ENCODE measurements at regions not wholly inside any gene's neighbourhood (a gene's known extent, or its start where the extent isn't known, plus 50 kb on each side); places are given as distances from the start of the nearest gene placed in this dataset.

DNA sequence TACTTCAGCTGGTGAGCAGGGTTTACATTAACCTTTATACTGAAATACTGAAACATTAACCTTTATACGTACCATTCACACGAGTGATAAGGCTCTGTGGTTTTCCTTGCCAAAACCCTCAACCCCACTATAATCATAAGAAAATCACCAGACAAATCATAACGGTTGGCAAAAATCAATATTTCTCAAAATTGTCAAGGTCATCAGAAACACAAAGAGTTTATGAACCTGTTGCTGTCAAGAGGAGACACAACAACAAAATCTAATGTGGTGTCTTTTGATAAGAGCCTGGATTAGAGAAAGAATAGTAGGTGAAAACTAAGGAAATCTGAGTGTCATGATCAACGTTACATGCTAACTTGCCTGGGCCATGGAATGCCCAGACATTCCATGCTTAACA, 396.9 kb upstream of the TMEFF2 start:
- no peak overlapping the region for H3K4me3 ChIP-seq (ENCODE audit: low read depth, low read length)
- no peak for DNase-seq (ENCODE audit: low read depth)
- TF ChIP-seq, protein P1, sequence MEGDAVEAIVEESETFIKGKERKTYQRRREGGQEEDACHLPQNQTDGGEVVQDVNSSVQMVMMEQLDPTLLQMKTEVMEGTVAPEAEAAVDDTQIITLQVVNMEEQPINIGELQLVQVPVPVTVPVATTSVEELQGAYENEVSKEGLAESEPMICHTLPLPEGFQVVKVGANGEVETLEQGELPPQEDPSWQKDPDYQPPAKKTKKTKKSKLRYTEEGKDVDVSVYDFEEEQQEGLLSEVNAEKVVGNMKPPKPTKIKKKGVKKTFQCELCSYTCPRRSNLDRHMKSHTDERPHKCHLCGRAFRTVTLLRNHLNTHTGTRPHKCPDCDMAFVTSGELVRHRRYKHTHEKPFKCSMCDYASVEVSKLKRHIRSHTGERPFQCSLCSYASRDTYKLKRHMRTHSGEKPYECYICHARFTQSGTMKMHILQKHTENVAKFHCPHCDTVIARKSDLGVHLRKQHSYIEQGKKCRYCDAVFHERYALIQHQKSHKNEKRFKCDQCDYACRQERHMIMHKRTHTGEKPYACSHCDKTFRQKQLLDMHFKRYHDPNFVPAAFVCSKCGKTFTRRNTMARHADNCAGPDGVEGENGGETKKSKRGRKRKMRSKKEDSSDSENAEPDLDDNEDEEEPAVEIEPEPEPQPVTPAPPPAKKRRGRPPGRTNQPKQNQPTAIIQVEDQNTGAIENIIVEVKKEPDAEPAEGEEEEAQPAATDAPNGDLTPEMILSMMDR (IDR thresholded peaks at IDR 0.05; ENCODE audit: insufficient read depth, low read length): no peak

DNA sequence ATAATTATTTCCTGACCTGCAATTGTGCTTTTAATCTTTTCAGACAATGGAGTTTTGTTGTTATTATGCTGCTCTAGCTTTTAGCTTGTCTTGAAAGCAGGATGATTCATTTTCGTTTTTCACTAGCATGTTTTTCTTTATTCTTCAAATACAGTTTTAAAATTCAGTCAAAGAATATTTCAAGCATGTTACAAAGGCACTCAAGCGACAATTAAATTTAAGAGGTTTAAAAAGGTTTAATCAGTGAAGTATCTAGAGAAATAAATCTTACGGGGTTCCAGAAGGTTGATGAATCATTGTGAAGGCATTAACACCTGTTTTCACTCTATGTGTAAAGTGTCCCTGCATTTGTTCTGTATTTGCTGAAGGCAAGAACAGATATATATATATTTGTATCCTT, 390.7 kb upstream of the TMEFF2 start:
- no peak overlapping the region for H3K4me3 ChIP-seq (ENCODE audit: low read depth, low read length)
- TF ChIP-seq, protein P1 (IDR thresholded peaks at IDR 0.05; ENCODE audit: insufficient read depth, low read length): no peak
- DNase-seq (ENCODE audit: low read depth): no peak

DNA sequence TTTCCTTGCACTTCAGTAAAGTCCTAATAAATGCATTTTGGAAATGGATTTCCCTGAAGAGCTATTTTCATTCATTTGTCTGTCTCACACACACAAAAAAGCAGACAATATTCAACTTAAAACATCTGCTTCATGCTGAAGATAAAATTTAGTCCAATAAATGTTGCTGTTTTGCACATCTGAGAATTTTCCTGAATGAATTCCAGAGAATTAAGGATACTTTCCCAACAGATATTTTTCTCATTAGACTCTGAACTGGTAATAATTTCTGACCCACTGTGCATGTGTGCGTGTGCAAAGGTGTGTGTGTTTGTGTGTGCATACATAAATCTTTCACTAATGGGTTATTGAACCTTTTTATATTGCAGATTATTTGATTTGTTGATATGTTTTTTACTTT, 390.2 kb upstream of the TMEFF2 start:
- DNase-seq (ENCODE audit: low read depth): no peak
- no peak overlapping the region for H3K4me3 ChIP-seq (ENCODE audit: low read depth, low read length)
- TF ChIP-seq, protein P1 (IDR thresholded peaks at IDR 0.05; ENCODE audit: insufficient read depth, low read length): no peak

DNA sequence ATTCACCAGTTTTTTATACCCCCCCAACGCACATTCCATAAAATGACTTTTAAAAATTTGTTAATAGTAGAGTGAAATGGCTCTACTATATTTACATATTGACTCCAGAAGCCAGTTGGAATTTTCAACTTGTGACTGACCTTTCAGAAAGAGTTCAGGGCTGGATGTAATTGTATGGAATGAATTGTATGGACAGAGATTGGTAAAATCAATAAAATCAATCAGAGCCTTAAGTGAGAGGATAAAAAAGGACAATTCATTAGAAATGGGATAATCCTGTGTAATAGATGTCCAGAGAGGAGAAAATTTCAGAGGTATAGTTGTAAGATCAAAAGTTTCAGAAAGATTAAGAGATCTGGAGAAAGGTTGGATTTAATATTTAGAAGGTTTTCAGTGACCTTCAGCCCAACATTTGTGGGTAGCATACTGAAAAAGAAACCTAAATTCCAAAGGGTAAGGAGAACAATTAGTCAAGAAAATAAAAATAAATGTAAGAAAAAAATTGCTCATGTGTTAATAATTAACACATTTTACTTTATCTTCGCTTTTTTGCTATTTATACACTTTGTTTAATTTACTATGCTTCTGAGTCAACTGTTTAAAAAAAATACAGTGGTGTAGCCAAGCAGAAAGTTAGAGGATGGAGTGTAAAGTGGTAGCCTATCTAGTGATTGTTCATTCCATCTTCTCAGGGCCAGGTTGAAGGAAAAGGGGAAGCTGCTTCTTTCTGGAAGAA, 385.4 kb upstream of the TMEFF2 start:
- no peak for DNase-seq (ENCODE audit: low read depth)
- no peak overlapping the region for H3K4me3 ChIP-seq (ENCODE audit: low read depth, low read length)
- TF ChIP-seq, protein P1 (IDR thresholded peaks at IDR 0.05; ENCODE audit: insufficient read depth, low read length): no peak

DNA sequence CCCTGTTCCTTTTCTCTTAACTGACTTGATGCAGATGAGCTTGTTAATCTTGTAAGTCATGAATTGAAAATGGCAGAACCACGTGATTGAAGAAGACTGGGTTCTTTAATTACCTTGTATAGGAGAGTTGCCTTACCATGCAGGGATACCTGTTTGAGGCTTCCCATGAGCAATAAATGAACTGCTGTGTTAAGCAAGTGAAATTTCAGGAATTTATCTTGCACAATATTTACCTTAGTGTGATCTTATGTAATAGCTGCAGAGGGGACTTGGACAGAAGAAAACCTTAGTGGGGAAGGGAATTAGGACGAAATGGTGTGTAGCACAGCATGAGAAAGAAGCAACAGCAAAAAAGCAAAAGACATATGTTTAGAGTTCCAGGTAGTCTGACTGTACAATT, 384.0 kb upstream of the TMEFF2 start:
- TF ChIP-seq, protein P1 (IDR thresholded peaks at IDR 0.05; ENCODE audit: insufficient read depth, low read length): no peak
- no peak for DNase-seq (ENCODE audit: low read depth)
- no peak overlapping the region for H3K4me3 ChIP-seq (ENCODE audit: low read depth, low read length)

DNA sequence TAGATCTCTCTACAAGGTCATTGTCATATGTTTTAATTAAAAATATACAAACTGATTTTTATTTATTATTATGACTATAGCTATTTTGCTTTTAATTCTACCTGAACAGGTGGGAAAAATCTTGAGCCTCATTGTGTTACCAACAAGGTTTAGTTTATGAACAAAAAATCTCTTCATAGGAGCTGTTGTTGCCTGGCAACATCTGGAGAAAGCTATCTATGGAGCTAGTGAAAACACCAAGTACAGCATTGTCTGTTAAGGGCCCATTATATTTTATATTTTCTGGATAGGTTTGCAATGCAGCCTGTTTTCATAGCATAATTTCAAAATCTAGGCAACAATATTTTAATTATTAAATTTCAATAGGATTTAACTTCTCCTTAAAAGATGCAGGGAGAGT, 383.0 kb upstream of the TMEFF2 start:
- DNase-seq (ENCODE audit: low read depth): no peak
- no peak overlapping the region for H3K4me3 ChIP-seq (ENCODE audit: low read depth, low read length)
- TF ChIP-seq, protein P1 (IDR thresholded peaks at IDR 0.05; ENCODE audit: insufficient read depth, low read length): no peak

DNA sequence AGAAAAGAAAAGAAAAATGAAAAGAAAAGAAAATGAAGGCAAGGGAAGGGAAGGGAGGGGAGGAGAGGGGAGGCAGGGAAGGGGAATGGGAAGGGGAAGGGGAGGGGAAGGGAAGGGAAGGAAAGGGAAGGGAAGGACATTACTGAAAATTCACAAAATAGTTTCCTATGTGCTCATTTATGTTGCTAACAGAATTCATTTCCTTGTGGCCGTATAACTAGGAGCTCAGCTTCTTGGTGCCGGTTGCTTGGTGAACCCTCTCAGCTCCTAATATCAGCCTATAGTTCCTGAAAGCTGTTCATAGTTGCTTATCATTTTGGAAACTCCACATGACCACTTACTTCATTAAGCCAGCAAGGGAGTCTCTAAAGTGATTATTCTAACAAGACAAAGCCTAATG, 379.8 kb upstream of the TMEFF2 start:
- no peak overlapping the region for H3K4me3 ChIP-seq (ENCODE audit: low read depth, low read length)
- DNase-seq (ENCODE audit: low read depth): no peak
- TF ChIP-seq, protein P1 (IDR thresholded peaks at IDR 0.05; ENCODE audit: insufficient read depth, low read length): no peak

Measured in fibroblast of the aortic adventitia (primary cell).